ENCODE measurements at regions not wholly inside any gene's neighbourhood (a gene's known extent, or its start where the extent isn't known, plus 50 kb on each side); places are given as distances from the start of the nearest gene placed in this dataset.
A peak's percentile ranks its signal among the peaks of the same experiment; 100 is the strongest.

- WGBS, 4 donors = 62 to 78% (median 71%) methylated on average over 2 of the region's 2 CpGs
- no peak for DNase-seq
- H3K4me1 ChIP-seq (replicated peaks in 1 of 2) = no peaks in the 10 kb centered on the region
- no peaks in the 10 kb centered on the region for H3K36me3 ChIP-seq (replicated peaks in 1 of 2)
- H3K4me3 ChIP-seq = no peak overlapping the region
- no peaks in the 10 kb centered on the region for H3K27me3 ChIP-seq
- no peak for TF ChIP-seq POLR2A (IDR thresholded peaks at IDR 0.05)
- TF ChIP-seq, protein P1, sequence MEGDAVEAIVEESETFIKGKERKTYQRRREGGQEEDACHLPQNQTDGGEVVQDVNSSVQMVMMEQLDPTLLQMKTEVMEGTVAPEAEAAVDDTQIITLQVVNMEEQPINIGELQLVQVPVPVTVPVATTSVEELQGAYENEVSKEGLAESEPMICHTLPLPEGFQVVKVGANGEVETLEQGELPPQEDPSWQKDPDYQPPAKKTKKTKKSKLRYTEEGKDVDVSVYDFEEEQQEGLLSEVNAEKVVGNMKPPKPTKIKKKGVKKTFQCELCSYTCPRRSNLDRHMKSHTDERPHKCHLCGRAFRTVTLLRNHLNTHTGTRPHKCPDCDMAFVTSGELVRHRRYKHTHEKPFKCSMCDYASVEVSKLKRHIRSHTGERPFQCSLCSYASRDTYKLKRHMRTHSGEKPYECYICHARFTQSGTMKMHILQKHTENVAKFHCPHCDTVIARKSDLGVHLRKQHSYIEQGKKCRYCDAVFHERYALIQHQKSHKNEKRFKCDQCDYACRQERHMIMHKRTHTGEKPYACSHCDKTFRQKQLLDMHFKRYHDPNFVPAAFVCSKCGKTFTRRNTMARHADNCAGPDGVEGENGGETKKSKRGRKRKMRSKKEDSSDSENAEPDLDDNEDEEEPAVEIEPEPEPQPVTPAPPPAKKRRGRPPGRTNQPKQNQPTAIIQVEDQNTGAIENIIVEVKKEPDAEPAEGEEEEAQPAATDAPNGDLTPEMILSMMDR (IDR thresholded peaks at IDR 0.05) = no peak
- H3K9me3 ChIP-seq (replicated peaks in 1 of 3) = no peaks in the 10 kb centered on the region
- H3K27ac ChIP-seq = no peak overlapping the region
- intact Hi-C loops (cut with DNase I) = no loop called here
These were observed 167.4 kb downstream of the C12orf50 start for GRCh38 chr12:87861791-87862190.

GRCh38 chr12:87853448-87854003 is 175.7 kb downstream of the C12orf50 start:
- WGBS, 4 donors = 85 to 96% (median 92%) methylated on average over 6 of the region's 6 CpGs
- Histone ChIP-seq H3K36me3 (replicated peaks in 1 of 2) (no peaks in the 10 kb centered on the region), H3K4me1 (replicated peaks in 1 of 2) (no peaks in the 10 kb centered on the region), H3K27me3 (no peaks in the 10 kb centered on the region), H3K27ac (no peak overlapping the region), H3K4me3 (no peak overlapping the region), H3K9me3 (replicated peaks in 1 of 3) (no peaks in the 10 kb centered on the region)
- intact Hi-C loops (cut with DNase I) = no loop called here
- TF ChIP-seq POLR2A (IDR thresholded peaks at IDR 0.05) = no peak
- TF ChIP-seq, protein P1 (IDR thresholded peaks at IDR 0.05) = no peak
- DNase-seq = no peak

DNA sequence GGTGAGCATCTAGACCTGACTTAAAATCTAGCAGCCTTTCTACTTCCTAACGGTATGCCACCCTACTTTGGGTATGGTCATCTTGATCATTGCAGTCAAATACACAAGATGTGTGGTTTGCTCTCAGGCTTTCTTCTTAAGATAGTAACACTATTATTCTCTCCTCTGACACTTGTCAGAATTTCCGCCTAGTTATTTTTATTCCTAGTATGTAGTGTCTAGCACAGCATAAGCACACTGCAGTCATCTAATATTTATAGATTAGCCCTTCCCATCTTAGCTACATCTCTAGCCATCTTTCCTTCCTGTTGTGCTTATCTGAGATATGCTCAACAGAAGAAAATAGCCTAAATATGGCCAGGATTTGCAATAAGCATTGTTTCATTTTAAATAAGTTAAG is 180.1 kb downstream of the C12orf50 start:
- intact Hi-C loops (cut with DNase I) = loop anchor here in 1 of 2 donors (10.0 kb wide), 1 partner anchor 574 kb away; no protein-coding TSS in a partner anchor
- Histone ChIP-seq H3K36me3 (replicated peaks in 1 of 2) (no peaks in the 10 kb centered on the region), H3K9me3 (replicated peaks in 1 of 3) (no peaks in the 10 kb centered on the region), H3K27me3 (no peaks in the 10 kb centered on the region), H3K4me3 (no peak overlapping the region), H3K27ac (no peak overlapping the region), H3K4me1 (replicated peaks in 1 of 2) (no peaks in the 10 kb centered on the region)
- DNase-seq = no peak
- 39 to 58% (median 54%) methylated on average over 2 of the region's 2 CpGs for WGBS, 4 donors
- TF ChIP-seq, protein P1 (IDR thresholded peaks at IDR 0.05) = no peak
- no peak for TF ChIP-seq POLR2A (IDR thresholded peaks at IDR 0.05)

DNA sequence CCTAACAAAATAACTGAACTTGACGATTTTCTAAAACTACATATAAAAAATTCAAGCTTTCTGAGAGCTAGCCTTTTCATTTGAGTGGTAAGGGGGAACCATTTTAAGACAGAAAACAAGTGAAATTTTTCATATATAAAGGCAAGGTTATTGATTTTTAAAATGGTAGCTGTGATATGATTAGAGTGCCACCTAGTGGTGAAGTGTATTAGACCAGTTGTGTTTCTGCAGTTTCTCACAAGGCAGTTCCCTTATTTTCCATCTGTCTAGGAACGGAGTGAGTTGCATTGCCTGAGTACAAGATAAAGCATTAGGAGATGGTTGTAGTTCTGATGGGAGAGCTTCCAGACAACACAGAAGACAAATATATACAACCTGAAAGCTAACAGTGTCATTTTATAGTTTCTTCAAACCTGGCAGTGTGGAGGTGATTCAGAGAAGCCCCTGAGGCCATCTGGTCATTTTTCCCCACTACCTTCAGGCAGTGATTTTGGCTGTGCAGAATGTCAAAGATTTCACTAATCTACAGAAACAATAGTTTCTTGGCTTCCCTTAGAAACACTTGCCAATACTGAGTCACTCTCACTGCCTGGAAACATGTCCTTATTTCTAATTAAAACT is 180.8 kb downstream of the C12orf50 start:
- Histone ChIP-seq H3K36me3 (replicated peaks in 1 of 2) (no peaks in the 10 kb centered on the region), H3K27ac (no peak overlapping the region), H3K4me3 (no peak overlapping the region), H3K9me3 (replicated peaks in 1 of 3) (no peaks in the 10 kb centered on the region), H3K4me1 (replicated peaks in 1 of 2) (no peaks in the 10 kb centered on the region), H3K27me3 (no peaks in the 10 kb centered on the region)
- TF ChIP-seq, protein P1 (IDR thresholded peaks at IDR 0.05) = peak; percentile 74 to 93 (median 79)
- TF ChIP-seq POLR2A (IDR thresholded peaks at IDR 0.05) = no peak
- DNase-seq = peak in 4 of 7 donors; percentile 10 to 24 (median 20)
- 8 to 15% (median 12%) methylated on average over 2 of the region's 2 CpGs for WGBS, 4 donors
- intact Hi-C loops (cut with DNase I) = loop anchor here in 1 of 2 donors (10.0 kb wide), 1 partner anchor 574 kb away; no protein-coding TSS in a partner anchor
